ENCODE measurements at regions not wholly inside any gene's neighbourhood (a gene's known extent, or its start where the extent isn't known, plus 50 kb on each side); places are given as distances from the start of the nearest gene placed in this dataset.
"Not testable (repeated sequence)": the region's sequence is repeated elsewhere in the genome, so short reads cannot be mapped to it uniquely, and the experiment has no call there.

DNA sequence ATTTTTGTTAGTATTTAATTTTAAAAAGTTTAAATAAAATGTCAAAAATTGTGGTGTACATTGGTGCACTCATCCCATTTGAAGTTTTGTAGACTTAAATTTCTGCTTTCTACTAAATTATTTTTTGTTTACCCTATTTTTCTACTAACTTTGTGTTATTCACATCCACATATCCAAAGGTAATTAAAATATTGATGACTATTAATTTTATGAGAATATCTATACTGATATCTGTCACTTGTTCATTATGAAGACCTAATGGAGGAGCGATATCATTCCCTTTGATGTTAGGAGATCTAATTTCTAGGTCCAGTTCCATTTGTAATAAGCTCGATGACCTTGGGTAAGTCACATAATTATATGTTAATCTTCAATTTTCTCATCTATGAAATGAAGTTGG is 325.7 kb upstream of the STXBP6 start:
- Histone ChIP-seq H3K27ac (ENCODE audit: low read depth in 1 of 3, low read length in 2 of 3) (no peak overlapping the region), H3K36me3 (ENCODE audit: control insufficient read depth in 3 of 3, insufficient read depth in 2 of 3, low read depth in 1 of 3, low read length in 3 of 3) (no peaks in the 10 kb centered on the region), H3K27me3 (ENCODE audit: control insufficient read depth in 3 of 3, insufficient read depth in 3 of 3, low read length in 3 of 3) (no peaks in the 10 kb centered on the region), H3K9me3 (ENCODE audit: control insufficient read depth in 2 of 2, insufficient read depth in 1 of 2, low read depth in 1 of 2, low read length in 1 of 2) (no peaks in the 10 kb centered on the region), H3K4me3 (ENCODE audit: low read depth in 1 of 3, low read length in 3 of 3) (no peak overlapping the region), H3K4me1 (ENCODE audit: control insufficient read depth in 3 of 3, insufficient read depth in 2 of 3, low read depth in 1 of 3, low read length in 2 of 3) (no peaks in the 10 kb centered on the region)
- 80 to 86% (median 86%) methylated on average over 2 of the region's 2 CpGs for WGBS, 3 donors
- DNase-seq (no peak), FAIRE-seq (no peak)

DNA sequence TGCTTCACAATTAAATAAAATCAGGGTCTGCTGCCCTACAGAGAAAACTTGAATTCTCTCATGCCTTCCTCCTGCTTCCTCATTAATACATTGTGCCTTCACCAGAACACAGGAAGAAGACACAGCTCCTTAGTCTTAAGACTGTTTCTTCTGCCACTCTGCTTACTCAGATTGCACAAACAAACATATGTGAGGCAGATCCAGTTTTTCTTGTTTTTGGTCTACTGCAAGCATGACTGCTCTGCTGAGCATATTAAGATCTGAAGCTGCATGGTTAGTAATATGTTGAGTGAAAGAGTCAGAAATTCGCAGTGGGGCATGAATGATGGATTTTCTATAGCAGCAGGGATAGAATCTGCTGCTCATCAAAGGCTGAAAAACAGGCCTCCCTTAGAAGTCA is 321.1 kb upstream of the STXBP6 start:
- Histone ChIP-seq H3K9me3 (ENCODE audit: control insufficient read depth in 2 of 2, insufficient read depth in 1 of 2, low read depth in 1 of 2, low read length in 1 of 2) (no peaks in the 10 kb centered on the region), H3K4me1 (ENCODE audit: control insufficient read depth in 3 of 3, insufficient read depth in 2 of 3, low read depth in 1 of 3, low read length in 2 of 3) (no peaks in the 10 kb centered on the region), H3K36me3 (ENCODE audit: control insufficient read depth in 3 of 3, insufficient read depth in 2 of 3, low read depth in 1 of 3, low read length in 3 of 3) (no peaks in the 10 kb centered on the region), H3K27me3 (ENCODE audit: control insufficient read depth in 3 of 3, insufficient read depth in 3 of 3, low read length in 3 of 3) (no peaks in the 10 kb centered on the region), H3K4me3 (ENCODE audit: low read depth in 1 of 3, low read length in 3 of 3) (no peak overlapping the region), H3K27ac (ENCODE audit: low read depth in 1 of 3, low read length in 2 of 3) (no peak overlapping the region)
- WGBS, 3 donors, result 63 to 84% (median 67%) methylated on average over 1 of the region's 1 CpG
- no peak for DNase-seq
- no peak for FAIRE-seq

DNA sequence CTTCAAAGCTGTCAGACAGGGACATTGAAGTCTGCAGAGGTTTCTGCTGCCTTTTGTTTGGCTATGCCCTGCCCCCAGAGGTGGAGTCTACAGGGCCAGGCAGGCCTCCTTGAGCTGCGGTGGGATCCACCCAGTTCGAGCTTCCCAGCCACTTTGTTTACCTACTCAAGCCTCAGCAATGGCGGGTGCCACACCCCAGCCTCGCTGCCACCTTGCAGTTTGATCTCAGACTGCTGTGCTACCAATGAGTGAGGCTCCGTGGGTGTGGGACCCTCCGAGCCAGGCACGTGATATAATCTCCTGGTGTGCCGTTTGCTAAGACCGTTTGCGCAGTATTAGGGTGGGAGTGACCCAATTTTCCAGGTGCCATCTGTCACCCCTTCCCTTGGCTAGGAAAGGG is 320.1 kb upstream of the STXBP6 start:
- FAIRE-seq, result not testable (repeated sequence)

DNA sequence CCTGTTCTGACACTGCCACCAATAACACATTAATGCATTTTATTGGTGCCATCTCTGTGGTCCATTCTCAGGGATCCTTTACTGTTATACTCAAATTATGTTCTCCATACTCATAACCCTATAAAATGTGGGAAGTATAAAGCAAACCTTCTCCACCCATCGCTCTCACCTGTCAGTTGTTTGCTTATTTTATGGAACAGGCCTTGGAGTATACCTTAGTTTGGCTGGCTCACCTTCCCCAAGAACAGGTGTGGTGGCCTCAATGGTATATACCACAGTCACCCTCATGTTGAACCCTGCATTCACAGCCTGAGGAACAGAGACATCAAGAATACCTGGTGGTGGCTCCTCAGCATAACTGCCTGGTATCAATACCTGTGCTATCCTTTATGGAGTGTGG is 308.4 kb upstream of the STXBP6 start:
- H3K9me3 ChIP-seq (ENCODE audit: control insufficient read depth in 2 of 2, insufficient read depth in 1 of 2, low read depth in 1 of 2, low read length in 1 of 2), result no peaks in the 10 kb centered on the region
- no peak for FAIRE-seq
- no peak overlapping the region for H3K4me3 ChIP-seq (ENCODE audit: low read depth in 1 of 3, low read length in 3 of 3)
- 73 to 88% (median 79%) methylated on average over 1 of the region's 1 CpG for WGBS, 3 donors
- H3K27me3 ChIP-seq (ENCODE audit: control insufficient read depth in 3 of 3, insufficient read depth in 3 of 3, low read length in 3 of 3), result no peaks in the 10 kb centered on the region
- H3K4me1 ChIP-seq (ENCODE audit: control insufficient read depth in 3 of 3, insufficient read depth in 2 of 3, low read depth in 1 of 3, low read length in 2 of 3), result no peaks in the 10 kb centered on the region
- H3K27ac ChIP-seq (ENCODE audit: low read depth in 1 of 3, low read length in 2 of 3), result no peak overlapping the region
- no peak for DNase-seq
- H3K36me3 ChIP-seq (ENCODE audit: control insufficient read depth in 3 of 3, insufficient read depth in 2 of 3, low read depth in 1 of 3, low read length in 3 of 3), result no peaks in the 10 kb centered on the region

More for the DNA sequence above, 320.1 kb upstream of the STXBP6 start:
- not testable (repeated sequence) for H3K36me3 ChIP-seq (ENCODE audit: control insufficient read depth in 3 of 3, insufficient read depth in 2 of 3, low read depth in 1 of 3, low read length in 3 of 3); H3K4me3 ChIP-seq (ENCODE audit: low read depth in 1 of 3, low read length in 3 of 3); H3K4me1 ChIP-seq (ENCODE audit: control insufficient read depth in 3 of 3, insufficient read depth in 2 of 3, low read depth in 1 of 3, low read length in 2 of 3); DNase-seq; H3K9me3 ChIP-seq (ENCODE audit: control insufficient read depth in 2 of 2, insufficient read depth in 1 of 2, low read depth in 1 of 2, low read length in 1 of 2); H3K27ac ChIP-seq (ENCODE audit: low read depth in 1 of 3, low read length in 2 of 3); H3K27me3 ChIP-seq (ENCODE audit: control insufficient read depth in 3 of 3, insufficient read depth in 3 of 3, low read length in 3 of 3)
- 74 to 91% (median 88%) methylated on average over 10 of the region's 10 CpGs for WGBS, 3 donors

DNA sequence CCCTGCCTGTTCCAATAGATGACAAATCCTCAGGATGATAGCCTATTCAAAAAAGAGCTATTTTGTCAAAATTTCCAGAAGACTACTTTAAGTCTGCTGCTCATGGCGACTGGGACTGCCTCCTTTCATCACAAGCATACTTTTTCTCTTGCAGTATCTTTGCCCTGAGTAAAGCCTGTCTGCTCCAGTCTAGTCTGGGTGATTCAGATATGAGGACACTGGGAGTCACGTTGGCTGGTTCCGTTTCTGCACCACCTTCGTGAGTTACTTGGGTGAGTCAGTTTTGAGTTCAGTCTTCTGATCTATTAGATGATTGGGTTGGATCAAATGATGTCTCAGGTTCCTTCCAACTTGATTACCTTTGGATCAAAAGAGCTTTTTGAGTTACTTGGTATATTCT is 301.3 kb upstream of the STXBP6 start:
- DNase-seq (no peak), FAIRE-seq (no peak)
- Histone ChIP-seq H3K9me3 (ENCODE audit: control insufficient read depth in 2 of 2, insufficient read depth in 1 of 2, low read depth in 1 of 2, low read length in 1 of 2) (no peaks in the 10 kb centered on the region), H3K27me3 (ENCODE audit: control insufficient read depth in 3 of 3, insufficient read depth in 3 of 3, low read length in 3 of 3) (no peaks in the 10 kb centered on the region), H3K4me3 (ENCODE audit: low read depth in 1 of 3, low read length in 3 of 3) (no peak overlapping the region), H3K36me3 (ENCODE audit: control insufficient read depth in 3 of 3, insufficient read depth in 2 of 3, low read depth in 1 of 3, low read length in 3 of 3) (no peaks in the 10 kb centered on the region), H3K4me1 (ENCODE audit: control insufficient read depth in 3 of 3, insufficient read depth in 2 of 3, low read depth in 1 of 3, low read length in 2 of 3) (no peaks in the 10 kb centered on the region), H3K27ac (ENCODE audit: low read depth in 1 of 3, low read length in 2 of 3) (no peak overlapping the region)
- 68 to 81% (median 76%) methylated on average over 4 of the region's 4 CpGs for WGBS, 3 donors

DNA sequence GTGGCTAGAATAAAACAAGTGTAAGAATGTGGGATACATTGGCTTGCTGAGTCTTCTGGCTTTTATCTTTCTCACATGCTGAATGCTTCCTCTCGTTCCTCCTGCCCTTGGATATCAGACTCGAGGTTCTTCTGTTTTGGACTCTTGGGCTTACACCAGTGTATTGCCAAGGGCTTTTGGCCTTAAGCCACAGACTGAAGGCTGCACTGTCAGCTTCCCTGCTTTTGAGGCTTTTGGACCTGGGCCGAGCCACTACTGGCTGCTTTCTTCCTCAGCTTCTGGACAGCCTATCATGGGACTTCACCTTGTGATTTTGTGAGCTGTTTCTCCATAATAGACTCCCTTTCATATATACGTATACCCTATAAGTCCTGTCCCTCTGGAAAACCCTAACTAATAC is 300.9 kb upstream of the STXBP6 start:
- H3K4me1 ChIP-seq (ENCODE audit: control insufficient read depth in 3 of 3, insufficient read depth in 2 of 3, low read depth in 1 of 3, low read length in 2 of 3), result no peaks in the 10 kb centered on the region
- no peak for DNase-seq
- whole genome bisulfite sequencing, 3 donors, result 61 to 68% (median 64%) methylated on average over 4 of the region's 4 CpGs
- H3K9me3 ChIP-seq (ENCODE audit: control insufficient read depth in 2 of 2, insufficient read depth in 1 of 2, low read depth in 1 of 2, low read length in 1 of 2), result no peaks in the 10 kb centered on the region
- no peak overlapping the region for H3K27ac ChIP-seq (ENCODE audit: low read depth in 1 of 3, low read length in 2 of 3)
- FAIRE-seq, result no peak
- H3K4me3 ChIP-seq (ENCODE audit: low read depth in 1 of 3, low read length in 3 of 3), result no peak overlapping the region
- no peaks in the 10 kb centered on the region for H3K27me3 ChIP-seq (ENCODE audit: control insufficient read depth in 3 of 3, insufficient read depth in 3 of 3, low read length in 3 of 3)
- no peaks in the 10 kb centered on the region for H3K36me3 ChIP-seq (ENCODE audit: control insufficient read depth in 3 of 3, insufficient read depth in 2 of 3, low read depth in 1 of 3, low read length in 3 of 3)

DNA sequence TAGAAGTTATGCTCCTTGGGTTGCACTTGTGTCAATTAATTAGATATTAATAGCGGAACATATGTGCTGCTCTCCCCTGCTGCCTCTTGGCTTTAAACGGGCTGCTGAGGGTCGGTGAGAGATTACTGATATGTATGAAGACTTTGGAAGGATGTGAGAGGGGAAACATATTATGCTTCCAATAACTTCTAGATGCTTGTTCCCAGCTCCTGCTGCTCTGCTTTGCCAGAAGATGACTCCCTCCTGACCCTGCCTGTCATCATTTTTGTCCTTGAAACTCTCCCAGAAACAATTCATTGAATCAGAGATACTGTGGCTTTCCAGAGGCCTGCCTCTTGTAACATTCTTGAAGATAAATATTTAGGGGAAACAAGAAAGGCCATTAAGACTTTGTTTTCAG is 300.1 kb upstream of the STXBP6 start:
- Histone ChIP-seq H3K27me3 (ENCODE audit: control insufficient read depth in 3 of 3, insufficient read depth in 3 of 3, low read length in 3 of 3) (no peaks in the 10 kb centered on the region), H3K36me3 (ENCODE audit: control insufficient read depth in 3 of 3, insufficient read depth in 2 of 3, low read depth in 1 of 3, low read length in 3 of 3) (no peaks in the 10 kb centered on the region), H3K9me3 (ENCODE audit: control insufficient read depth in 2 of 2, insufficient read depth in 1 of 2, low read depth in 1 of 2, low read length in 1 of 2) (no peaks in the 10 kb centered on the region), H3K4me1 (ENCODE audit: control insufficient read depth in 3 of 3, insufficient read depth in 2 of 3, low read depth in 1 of 3, low read length in 2 of 3) (no peaks in the 10 kb centered on the region), H3K27ac (ENCODE audit: low read depth in 1 of 3, low read length in 2 of 3) (no peak overlapping the region), H3K4me3 (ENCODE audit: low read depth in 1 of 3, low read length in 3 of 3) (no peak overlapping the region)
- DNase-seq, result no peak
- no peak for FAIRE-seq
- 76 to 86% (median 84%) methylated on average over 3 of the region's 3 CpGs for WGBS, 3 donors

DNA sequence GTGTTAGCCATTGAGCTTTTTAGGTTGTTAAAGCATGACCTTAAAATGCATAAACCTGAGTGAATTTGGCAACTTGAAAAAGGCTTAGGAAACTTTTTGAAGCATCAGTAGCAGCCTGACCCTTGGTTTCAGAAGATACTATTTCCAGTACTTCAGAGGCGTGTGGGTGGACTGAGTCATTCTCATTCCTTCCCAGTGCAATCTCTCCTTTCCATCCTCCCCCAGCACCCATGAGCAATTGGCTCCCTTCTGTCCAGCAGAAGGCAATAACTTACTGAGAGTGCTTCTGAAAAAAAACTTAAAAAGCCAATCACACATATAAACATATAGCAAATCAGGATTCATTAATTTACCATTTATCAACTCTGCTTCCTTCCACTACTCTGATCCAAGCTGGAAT is 299.3 kb upstream of the STXBP6 start:
- 60 to 71% (median 67%) methylated on average over 1 of the region's 1 CpG for WGBS, 3 donors
- FAIRE-seq, result no peak
- Histone ChIP-seq H3K27ac (ENCODE audit: low read depth in 1 of 3, low read length in 2 of 3) (no peak overlapping the region), H3K4me1 (ENCODE audit: control insufficient read depth in 3 of 3, insufficient read depth in 2 of 3, low read depth in 1 of 3, low read length in 2 of 3) (no peaks in the 10 kb centered on the region), H3K9me3 (ENCODE audit: control insufficient read depth in 2 of 2, insufficient read depth in 1 of 2, low read depth in 1 of 2, low read length in 1 of 2) (peaks cover 0 to 4% of the 10 kb centered on the region in 2 donors), H3K4me3 (ENCODE audit: low read depth in 1 of 3, low read length in 3 of 3) (no peak overlapping the region), H3K27me3 (ENCODE audit: control insufficient read depth in 3 of 3, insufficient read depth in 3 of 3, low read length in 3 of 3) (no peaks in the 10 kb centered on the region), H3K36me3 (ENCODE audit: control insufficient read depth in 3 of 3, insufficient read depth in 2 of 3, low read depth in 1 of 3, low read length in 3 of 3) (no peaks in the 10 kb centered on the region)
- DNase-seq, result no peak

DNA sequence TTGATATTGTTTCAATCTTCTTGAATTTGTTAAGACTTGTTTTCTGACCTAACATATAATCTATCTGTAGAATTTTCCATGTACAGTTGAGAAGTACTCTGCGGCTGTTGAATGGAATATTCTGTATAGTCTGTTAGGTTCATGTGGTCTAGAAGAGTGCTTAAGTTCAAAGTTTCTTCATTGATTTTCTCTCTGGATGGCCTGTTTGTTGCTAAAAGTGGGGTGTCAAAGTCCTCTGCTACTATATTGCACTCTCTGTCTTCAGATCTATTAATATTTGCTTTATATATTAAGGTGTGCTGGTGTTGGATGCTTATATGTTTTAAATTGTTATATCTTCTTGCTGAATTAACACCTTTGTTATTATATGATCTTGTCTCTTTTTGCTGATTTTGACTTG is 290.9 kb upstream of the STXBP6 start:
- DNase-seq (no peak), FAIRE-seq (no peak)
- Histone ChIP-seq H3K4me3 (ENCODE audit: low read depth in 1 of 3, low read length in 3 of 3) (no peak overlapping the region), H3K27ac (ENCODE audit: low read depth in 1 of 3, low read length in 2 of 3) (no peak overlapping the region), H3K9me3 (ENCODE audit: control insufficient read depth in 2 of 2, insufficient read depth in 1 of 2, low read depth in 1 of 2, low read length in 1 of 2) (peaks cover 0 to 14% of the 10 kb centered on the region in 2 donors), H3K36me3 (ENCODE audit: control insufficient read depth in 3 of 3, insufficient read depth in 2 of 3, low read depth in 1 of 3, low read length in 3 of 3) (no peaks in the 10 kb centered on the region), H3K4me1 (ENCODE audit: control insufficient read depth in 3 of 3, insufficient read depth in 2 of 3, low read depth in 1 of 3, low read length in 2 of 3) (no peaks in the 10 kb centered on the region), H3K27me3 (ENCODE audit: control insufficient read depth in 3 of 3, insufficient read depth in 3 of 3, low read length in 3 of 3) (no peaks in the 10 kb centered on the region)
- 88 to 92% (median 92%) methylated on average over 1 of the region's 1 CpG for WGBS, 3 donors
